ENCODE measurements at regions not wholly inside any gene's neighbourhood (a gene's known extent, or its start where the extent isn't known, plus 50 kb on each side); places are given as distances from the start of the nearest gene placed in this dataset.

DNA sequence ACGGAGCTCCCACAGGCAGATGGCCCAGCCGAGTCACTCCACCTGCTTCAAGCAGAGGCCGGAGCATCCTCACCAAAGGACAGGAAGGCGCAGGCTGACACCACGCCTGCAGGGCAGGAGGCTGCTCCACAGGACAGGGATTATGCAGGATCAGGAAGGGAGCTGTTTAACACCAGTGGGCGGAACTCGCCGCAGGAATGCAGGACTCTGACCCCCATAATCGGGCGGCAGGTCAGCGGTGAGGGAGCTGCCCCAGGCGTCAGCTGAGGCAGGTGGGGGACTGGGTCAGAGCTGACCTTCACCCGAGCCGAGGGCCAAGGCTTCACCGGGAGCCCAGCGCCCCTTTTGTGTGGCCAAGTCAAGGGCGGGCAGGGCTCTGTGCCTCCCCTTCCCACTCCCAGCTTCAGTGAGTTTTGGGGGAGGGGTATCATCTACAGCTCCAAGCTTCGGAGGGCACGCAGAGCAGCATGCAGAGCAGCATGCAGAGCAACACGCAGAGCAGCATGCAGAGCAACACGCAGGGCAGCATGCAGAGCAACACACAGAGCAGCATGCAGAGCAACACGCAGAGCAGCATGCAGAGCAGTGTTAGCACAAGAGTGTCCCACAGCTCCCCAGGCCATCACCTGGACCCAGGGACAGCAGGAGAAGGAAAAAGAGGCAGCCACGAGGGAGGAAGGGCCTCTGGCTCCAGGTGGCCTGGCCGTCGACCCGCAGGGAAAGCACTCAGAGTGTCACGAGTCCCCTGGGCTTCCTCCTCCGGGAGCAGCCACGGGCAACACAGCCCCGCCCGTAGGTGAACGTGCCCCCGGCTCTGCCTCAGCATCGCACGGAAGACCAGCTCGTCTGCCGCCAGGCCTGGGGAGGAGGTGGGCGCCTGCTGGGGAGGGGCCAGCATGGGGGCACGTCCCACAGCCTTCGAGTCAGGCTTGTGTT is 151.7 kb upstream of the PPP2R2D start (continued):
- TF ChIP-seq ZNF264 (CRISPR knock-in tag; IDR thresholded peaks at IDR 0.05) (peak; percentile 52; the same call in 1 of the 2 replicates), PHF21A (CRISPR knock-in tag; IDR thresholded peaks at IDR 0.05) (peak; percentile 57), ZNF747 (CRISPR knock-in tag; IDR thresholded peaks at IDR 0.05; ENCODE audit: borderline replicate concordance) (peak; percentile 85; the same call in 1 of the 2 replicates), NFIB (CRISPR knock-in tag; IDR thresholded peaks at IDR 0.05; ENCODE audit: borderline replicate concordance) (no peak), ZNF878 (CRISPR knock-in tag; IDR thresholded peaks at IDR 0.05) (no peak), BRCA1 (CRISPR knock-in tag; IDR thresholded peaks at IDR 0.05) (no peak), ZNF20 (CRISPR knock-in tag; IDR thresholded peaks at IDR 0.05) (no peak), ZBTB33 (CRISPR knock-in tag; IDR thresholded peaks at IDR 0.05) (no peak), E2F5 (CRISPR knock-in tag; conservative IDR thresholded peaks at IDR 0.05) (no peak), MAFF (IDR thresholded peaks at IDR 0.05; ENCODE audit: low read depth, low read length) (no peak), ONECUT2 (CRISPR knock-in tag; IDR thresholded peaks at IDR 0.05) (no peak), ZNF549 (CRISPR knock-in tag; IDR thresholded peaks at IDR 0.05) (peak; percentile 61), HOXA7 (CRISPR knock-in tag; IDR thresholded peaks at IDR 0.05) (0 out of 2 replicates have a peak, but pooled peaks have one; percentile 54), ZNF83 (CRISPR knock-in tag; IDR thresholded peaks at IDR 0.05; ENCODE audit: borderline replicate concordance) (0 out of 2 replicates have a peak, but pooled peaks have one; percentile 5), ZBTB7B (CRISPR knock-in tag; IDR thresholded peaks at IDR 0.05) (0 out of 2 replicates have a peak, but pooled peaks have one; percentile 41), RFXAP (CRISPR knock-in tag; IDR thresholded peaks at IDR 0.05; ENCODE audit: borderline replicate concordance) (peak; percentile 66; the same call in 1 of the 2 replicates), SIX1 (CRISPR knock-in tag; IDR thresholded peaks at IDR 0.05; ENCODE audit: borderline replicate concordance) (no peak), RFX1 (IDR thresholded peaks at IDR 0.05) (no peak), ZNF780A (CRISPR knock-in tag; IDR thresholded peaks at IDR 0.05) (peak; percentile 62; the same call in 1 of the 2 replicates), ZMYM4 (CRISPR knock-in tag; IDR thresholded peaks at IDR 0.05) (peak; percentile 42; the same call in 1 of the 2 replicates), ELF3 (CRISPR knock-in tag; IDR thresholded peaks at IDR 0.05) (0 out of 2 replicates have a peak, but pooled peaks have one; percentile 21), ZMAT5 (CRISPR knock-in tag; IDR thresholded peaks at IDR 0.05; ENCODE audit: borderline replicate concordance, low read depth) (no peak)
- TF ChIP-seq, protein P1, sequence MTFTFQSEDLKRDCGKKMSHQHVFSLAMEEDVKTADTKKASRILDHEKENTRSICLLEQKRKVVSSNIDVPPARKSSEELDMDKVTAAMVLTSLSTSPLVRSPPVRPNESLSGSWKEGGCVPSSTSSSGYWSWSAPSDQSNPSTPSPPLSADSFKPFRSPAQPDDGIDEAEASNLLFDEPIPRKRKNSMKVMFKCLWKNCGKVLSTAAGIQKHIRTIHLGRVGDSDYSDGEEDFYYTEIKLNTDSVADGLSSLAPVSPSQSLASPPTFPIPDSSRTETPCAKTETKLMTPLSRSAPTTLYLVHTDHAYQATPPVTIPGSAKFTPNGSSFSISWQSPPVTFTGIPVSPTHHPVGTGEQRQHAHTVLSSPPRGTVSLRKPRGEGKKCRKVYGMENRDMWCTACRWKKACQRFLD (CRISPR knock-in tag; IDR thresholded peaks at IDR 0.05; ENCODE audit: borderline replicate concordance) = 0 out of 2 replicates have a peak, but pooled peaks have one; percentile 56
- TF ChIP-seq, protein P2, sequence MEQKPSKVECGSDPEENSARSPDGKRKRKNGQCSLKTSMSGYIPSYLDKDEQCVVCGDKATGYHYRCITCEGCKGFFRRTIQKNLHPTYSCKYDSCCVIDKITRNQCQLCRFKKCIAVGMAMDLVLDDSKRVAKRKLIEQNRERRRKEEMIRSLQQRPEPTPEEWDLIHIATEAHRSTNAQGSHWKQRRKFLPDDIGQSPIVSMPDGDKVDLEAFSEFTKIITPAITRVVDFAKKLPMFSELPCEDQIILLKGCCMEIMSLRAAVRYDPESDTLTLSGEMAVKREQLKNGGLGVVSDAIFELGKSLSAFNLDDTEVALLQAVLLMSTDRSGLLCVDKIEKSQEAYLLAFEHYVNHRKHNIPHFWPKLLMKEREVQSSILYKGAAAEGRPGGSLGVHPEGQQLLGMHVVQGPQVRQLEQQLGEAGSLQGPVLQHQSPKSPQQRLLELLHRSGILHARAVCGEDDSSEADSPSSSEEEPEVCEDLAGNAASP (CRISPR knock-in tag; IDR thresholded peaks at IDR 0.05; ENCODE audit: borderline replicate concordance) = peak; percentile 87; the same call in 1 of the 2 replicates
